Keratinocyte (primary cell): ENCODE measurements at regions not wholly inside any gene's neighbourhood (a gene's known extent, or its start where the extent isn't known, plus 50 kb on each side); places are given as distances from the start of the nearest gene placed in this dataset.
"Not testable (repeated sequence)": the region's sequence is repeated elsewhere in the genome, so short reads cannot be mapped to it uniquely, and the experiment has no call there.

Experiments
- DNase-seq: peaks from one replicate; pipeline ENCODE4 v3.0.0-alpha.2; 2011; ENCODE audit warnings: low read depth, missing footprints, low spot score
- FAIRE-seq: peaks from 2 replicates; lab custom pipeline; 2011; peaks lifted over from hg19 to GRCh38; lab: Jason Lieb, UNC
- H2AFZ ChIP-seq: 2 replicates; pipeline ENCODE4 v1.6.0; 2012; ENCODE audit warnings: low read length, control low read depth, inconsistent platforms; ENCODE audit not compliant: control insufficient read depth
- H3K27ac ChIP-seq: 2 replicates; pipeline ENCODE4 v1.5.1; 2011; ENCODE audit warnings: low read length; ENCODE audit not compliant: control insufficient read depth, insufficient read depth
- H3K27me3 ChIP-seq: 3 replicates; pipeline ENCODE4 v1.6.0; 2011; ENCODE audit warnings: low read length; ENCODE audit not compliant: control insufficient read depth, insufficient read depth; ENCODE audit errors: extremely low read depth
- H3K36me3 ChIP-seq, 2 experiments: 2 replicates in 1 of 2; 3 replicates in 1 of 2; pipeline ENCODE4 v1.5.1; 2011; ENCODE audit warnings: low read length in 2 of 2, mild to moderate bottlenecking in 1 of 2; ENCODE audit not compliant: control insufficient read depth in 2 of 2, insufficient read depth in 2 of 2; ENCODE audit errors: extremely low read depth in 1 of 2
- H3K4me1 ChIP-seq: 3 replicates; pipeline ENCODE4 v1.5.1; 2011; ENCODE audit warnings: low read length; ENCODE audit not compliant: control insufficient read depth, insufficient read depth; ENCODE audit errors: extremely low read depth
- H3K4me2 ChIP-seq: 3 replicates; pipeline ENCODE4 v1.6.0; 2011; ENCODE audit warnings: low read depth, low read length; ENCODE audit not compliant: control insufficient read depth, insufficient read depth; ENCODE audit errors: extremely low read depth
- H3K4me3 ChIP-seq, 3 experiments: fragments of 200-600 bp in 1 of 3; sonication (generic) in 1 of 3; 2 replicates in 2 of 3; 3 replicates in 1 of 3; pipeline ENCODE4 v1.5.1; 2011 to 2016; ENCODE audit warnings: low read length in 3 of 3, mild to moderate bottlenecking in 3 of 3, control low read depth in 2 of 3, inconsistent platforms in 1 of 3, low read depth in 1 of 3, mixed read lengths in 1 of 3, mixed run types in 1 of 3, moderate library complexity in 1 of 3; ENCODE audit not compliant: control insufficient read depth in 2 of 3, insufficient read depth in 2 of 3; ENCODE audit errors: extremely low read depth in 1 of 3
- H3K79me2 ChIP-seq: 2 replicates; pipeline ENCODE4 v1.6.0; 2012; ENCODE audit warnings: low read length; ENCODE audit not compliant: control insufficient read depth, insufficient read depth
- H3K9ac ChIP-seq: 3 replicates; pipeline ENCODE4 v1.6.0; 2011; ENCODE audit warnings: low read length; ENCODE audit not compliant: control insufficient read depth, insufficient read depth; ENCODE audit errors: extremely low read depth
- H3K9me1 ChIP-seq: 3 replicates; pipeline ENCODE4 v1.6.0; 2011; ENCODE audit warnings: low read length; ENCODE audit not compliant: control insufficient read depth, insufficient read depth; ENCODE audit errors: extremely low read depth
- H3K9me3 ChIP-seq: 2 replicates; pipeline ENCODE4 v1.5.1; 2012; ENCODE audit warnings: low read depth, low read length; ENCODE audit not compliant: control insufficient read depth
- H4K20me1 ChIP-seq: 3 replicates; pipeline ENCODE4 v1.6.0; 2011; ENCODE audit warnings: low read length; ENCODE audit not compliant: control insufficient read depth, insufficient read depth; ENCODE audit errors: extremely low read depth
- CTCF ChIP-seq, 3 experiments: IDR thresholded peaks in 1 of 3; conservative IDR thresholded peaks in 1 of 3; optimal IDR thresholded peaks in 1 of 3; 2 replicates in 2 of 3; 3 replicates in 1 of 3; pipeline versions ENCODE3 to v1.5.1; 2011; ENCODE audit warnings: low read length in 3 of 3, mild to moderate bottlenecking in 3 of 3, moderate library complexity in 2 of 3, control low read depth in 1 of 3, inconsistent platforms in 1 of 3; ENCODE audit not compliant: insufficient read depth in 2 of 3; ENCODE audit errors: extremely low read depth in 1 of 3
- EZH2 ChIP-seq: IDR thresholded peaks from one replicate; pipeline ENCODE4 v1.6.1; 2012; ENCODE audit warnings: inconsistent platforms, mild to moderate bottlenecking, low read length, moderate library complexity
- dilution Hi-C: fragments of 300-500 bp; cut with MboI; formaldehyde crosslinking; loops from one replicate; pipeline ENCODE4 v1.7.0; 2020; ENCODE audit warnings: low sequenced_read_pairs; ENCODE audit not compliant: extremely low pct_ligation_motif_present

- no peak overlapping the region for H3K4me2 ChIP-seq
- DNase-seq (no peak), FAIRE-seq (no peak)
- H3K27ac ChIP-seq: no peak overlapping the region
- H4K20me1 ChIP-seq: no peaks in the 10 kb centered on the region
- no peaks in the 10 kb centered on the region for H3K9me3 ChIP-seq
- H3K9me1 ChIP-seq: no peaks in the 10 kb centered on the region
- H3K4me1 ChIP-seq: peaks cover 15% of the 10 kb centered on the region
- H3K27me3 ChIP-seq: no peaks in the 10 kb centered on the region
- no peak overlapping the region for H3K4me3 ChIP-seq
- H3K79me2 ChIP-seq: no peaks in the 10 kb centered on the region
- TF ChIP-seq EZH2: no peak
- TF ChIP-seq CTCF (optimal IDR thresholded peaks at IDR 0.05 in 1 of 3, IDR thresholded peaks at IDR 0.05 in 1 of 3, conservative IDR thresholded peaks at IDR 0.05 in 1 of 3; ENCODE audit: extremely low read depth in 1 of 3, insufficient read depth in 2 of 3, low read length in 3 of 3): no peak
- dilution Hi-C loops: no loop called here
- no peak overlapping the region for H2AFZ ChIP-seq
- no peak overlapping the region for H3K9ac ChIP-seq
- H3K36me3 ChIP-seq: no peaks in the 10 kb centered on the region
Measured at GRCh38 chr1:199616947-199617346, 410.6 kb upstream of the NR5A2 start.

- Histone ChIP-seq H3K4me3 (no peak overlapping the region), H3K27ac (no peak overlapping the region), H3K4me2 (no peak overlapping the region), H3K79me2 (no peaks in the 10 kb centered on the region), H3K9me3 (no peaks in the 10 kb centered on the region), H3K36me3 (no peaks in the 10 kb centered on the region), H3K27me3 (no peaks in the 10 kb centered on the region), H3K4me1 (no peaks in the 10 kb centered on the region), H4K20me1 (no peaks in the 10 kb centered on the region), H3K9me1 (no peaks in the 10 kb centered on the region), H3K9ac (no peak overlapping the region), H2AFZ (no peak overlapping the region)
- DNase-seq (no peak), FAIRE-seq (no peak)
- dilution Hi-C loops: no loop called here
- TF ChIP-seq CTCF (optimal IDR thresholded peaks at IDR 0.05 in 1 of 3, IDR thresholded peaks at IDR 0.05 in 1 of 3, conservative IDR thresholded peaks at IDR 0.05 in 1 of 3; ENCODE audit: extremely low read depth in 1 of 3, insufficient read depth in 2 of 3, low read length in 3 of 3): no peak
- TF ChIP-seq EZH2: no peak
Measured at GRCh38 chr1:199619223-199619622, 408.3 kb upstream of the NR5A2 start.

- H3K4me2 ChIP-seq, H3K36me3 ChIP-seq, H3K27me3 ChIP-seq, H3K4me3 ChIP-seq, H3K9me3 ChIP-seq, H3K9ac ChIP-seq, FAIRE-seq, dilution Hi-C loops, H4K20me1 ChIP-seq, DNase-seq, H3K27ac ChIP-seq, H2AFZ ChIP-seq, H3K79me2 ChIP-seq, H3K9me1 ChIP-seq: not testable (repeated sequence)
- H3K4me1 ChIP-seq: peaks cover 11% of the 10 kb centered on the region
Measured at GRCh38 chr1:199626228-199626627, 401.3 kb upstream of the NR5A2 start.
